GM12891 (cell line): ENCODE measurements at regions not wholly inside any gene's neighbourhood (a gene's known extent, or its start where the extent isn't known, plus 50 kb on each side); places are given as distances from the start of the nearest gene placed in this dataset.

ENCODE experiments used
- POLR2A ChIP-seq: IDR thresholded peaks from 2 replicates; pipeline ENCODE4 v1.6.1; 2011; ENCODE audit warnings: low read depth, low read length, control low read depth
- POLR2AphosphoS5 ChIP-seq: IDR thresholded peaks from 2 replicates; pipeline ENCODE4 v1.6.1; 2011; ENCODE audit warnings: low read depth, low read length, control low read depth
- POU2F2 ChIP-seq: IDR thresholded peaks from 2 replicates; pipeline ENCODE4 v1.6.1; 2011; ENCODE audit warnings: low read depth, mild to moderate bottlenecking, control low read depth, low read length, moderate library complexity

GRCh38 chr6:3526962-3527650 is 70.3 kb upstream of the SLC22A23 start:
- TF ChIP-seq POU2F2 (no peak), POLR2A (no peak), POLR2AphosphoS5 (no peak)
